Right ventricle myocardium inferior (tissue), 1 donor: ENCODE measurements at regions not wholly inside any gene's neighbourhood (a gene's known extent, or its start where the extent isn't known, plus 50 kb on each side); places are given as distances from the start of the nearest gene placed in this dataset.

ENCODE experiments used
- ATAC-seq: fragments of 200-7000 bp; cut with Tn5 transposase; one replicate; pipeline ENCODE4 v1.9.1; 2020; ENCODE audit warnings: mild to moderate bottlenecking, moderate library complexity
- DNase-seq: peaks from one replicate; pipeline ENCODE4 v3.0.0; 2021; ENCODE audit errors: missing footprints
- intact Hi-C: fragments of 100-400 bp; cut with DNase I; formaldehyde crosslinking; loops from one replicate; pipeline ENCODE4 v1.11.0; 2022
- donor health status: DM: no; HTN: yes; CAD: no; lungs with severe emphysema.

DNA sequence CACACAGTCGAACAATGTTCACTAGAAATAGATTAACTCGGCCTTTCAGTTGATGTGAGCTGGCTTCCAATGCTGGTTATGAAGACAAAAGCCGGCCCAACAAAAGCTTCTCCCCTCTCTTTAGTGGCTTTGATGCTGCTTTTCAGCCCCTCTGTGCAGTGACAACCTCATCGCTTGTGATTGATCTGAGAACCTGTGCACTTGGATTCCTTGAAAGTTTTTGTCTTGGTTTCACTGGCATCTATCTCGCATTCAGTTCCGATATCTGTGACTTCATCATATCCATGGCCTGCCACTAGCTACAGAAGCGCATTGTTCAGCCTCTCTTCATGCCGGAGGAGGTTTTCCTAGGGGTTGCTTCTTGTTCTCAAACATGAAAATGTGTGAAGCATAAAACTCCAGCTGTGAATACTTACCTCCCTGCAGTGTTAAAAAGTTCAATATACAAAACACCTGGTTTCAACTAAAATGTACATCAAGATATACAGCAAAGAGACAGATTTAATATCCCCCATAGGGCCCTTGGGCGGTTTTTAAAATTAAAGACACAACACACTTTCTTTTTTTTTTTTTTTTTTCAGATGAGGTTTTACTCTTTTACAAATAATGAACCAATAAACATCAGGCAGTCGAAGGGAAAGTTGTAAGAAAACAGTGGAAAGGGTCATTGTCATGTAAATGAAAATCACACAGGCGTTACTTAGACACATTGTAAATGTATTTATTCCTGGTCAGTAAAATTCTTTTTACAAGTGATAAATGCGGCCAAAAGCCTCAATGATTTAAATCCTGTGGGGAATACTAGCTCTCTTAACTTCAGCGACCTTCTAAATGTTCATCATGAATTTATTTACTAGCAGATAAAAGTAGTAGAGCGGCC lies 1252.8 kb downstream of the EFNB2 start:
- no peak for DNase-seq
- intact Hi-C loops, result no loop called here
- no peak for ATAC-seq

DNA sequence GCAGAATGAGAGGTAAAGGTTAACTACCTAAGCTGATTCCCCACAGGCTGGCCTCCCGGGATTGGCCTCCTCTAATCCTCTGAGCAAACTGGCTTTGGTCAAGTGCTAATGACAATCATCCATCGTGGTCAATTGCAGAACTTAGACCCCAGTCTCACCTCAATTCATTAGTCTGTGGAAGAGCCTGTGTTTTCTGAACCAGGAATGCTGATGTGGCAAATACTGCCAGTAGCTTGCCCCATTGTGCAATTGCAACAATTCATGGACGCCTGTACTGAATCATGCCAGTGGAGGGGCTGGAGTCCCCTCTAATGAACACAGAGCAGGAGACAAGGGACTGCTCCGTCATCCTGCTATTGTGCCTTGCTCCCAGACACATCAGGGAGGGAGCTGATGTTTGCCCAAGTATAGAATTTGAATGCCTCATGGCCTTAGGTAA lies 1256.5 kb downstream of the EFNB2 start:
- ATAC-seq, result no peak
- intact Hi-C loops, result no loop called here
- no peak for DNase-seq

DNA sequence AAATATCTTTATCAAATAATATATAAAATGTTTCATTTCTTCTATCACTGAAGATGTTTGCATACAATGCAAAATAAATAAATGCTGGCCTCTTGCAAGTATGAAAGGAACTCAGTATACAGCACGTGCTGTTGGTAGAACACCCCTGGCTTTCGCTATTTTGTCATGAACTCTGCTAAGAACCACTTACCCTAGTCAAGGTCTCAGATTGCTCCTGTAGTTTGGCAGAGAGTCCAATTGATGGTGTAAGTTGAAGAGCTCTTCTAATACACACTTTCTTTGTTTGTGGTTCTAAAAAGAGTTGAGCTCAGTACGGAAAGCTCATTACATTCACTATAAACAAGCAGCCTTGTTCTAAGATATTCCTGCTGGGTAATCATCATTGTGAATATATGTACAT lies 1258.9 kb downstream of the EFNB2 start:
- ATAC-seq (no peak), DNase-seq (no peak)
- intact Hi-C loops, result no loop called here

DNA sequence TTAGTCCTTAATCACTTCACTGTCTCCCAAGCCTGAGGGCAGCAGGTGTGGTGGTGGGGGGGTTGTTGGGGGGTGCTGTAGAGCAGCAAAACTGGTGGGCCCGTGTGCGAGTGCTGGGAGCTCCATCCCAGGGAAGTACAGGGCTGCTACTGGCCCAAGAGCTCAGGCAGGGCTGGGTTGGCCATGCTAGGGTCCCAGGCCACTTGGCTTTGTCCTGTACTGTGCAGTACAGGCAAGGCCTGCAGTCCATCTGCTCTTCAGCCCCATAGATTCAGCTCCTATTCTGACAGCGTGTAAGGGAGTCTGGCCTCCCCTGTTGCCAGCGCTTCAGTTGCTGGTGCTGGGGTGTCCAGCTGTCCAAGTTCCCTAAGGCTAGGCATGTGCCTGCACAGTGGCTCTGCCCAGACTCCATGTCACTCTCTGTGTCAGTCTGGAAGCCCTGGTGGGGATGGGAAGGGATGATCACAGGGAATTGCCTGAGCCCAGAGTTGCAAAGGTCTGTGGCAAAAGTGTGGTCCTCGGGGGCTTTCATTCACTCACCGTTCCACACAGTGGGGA lies 1261.7 kb downstream of the EFNB2 start:
- ATAC-seq, result no peak
- no peak for DNase-seq
- intact Hi-C loops, result no loop called here

DNA sequence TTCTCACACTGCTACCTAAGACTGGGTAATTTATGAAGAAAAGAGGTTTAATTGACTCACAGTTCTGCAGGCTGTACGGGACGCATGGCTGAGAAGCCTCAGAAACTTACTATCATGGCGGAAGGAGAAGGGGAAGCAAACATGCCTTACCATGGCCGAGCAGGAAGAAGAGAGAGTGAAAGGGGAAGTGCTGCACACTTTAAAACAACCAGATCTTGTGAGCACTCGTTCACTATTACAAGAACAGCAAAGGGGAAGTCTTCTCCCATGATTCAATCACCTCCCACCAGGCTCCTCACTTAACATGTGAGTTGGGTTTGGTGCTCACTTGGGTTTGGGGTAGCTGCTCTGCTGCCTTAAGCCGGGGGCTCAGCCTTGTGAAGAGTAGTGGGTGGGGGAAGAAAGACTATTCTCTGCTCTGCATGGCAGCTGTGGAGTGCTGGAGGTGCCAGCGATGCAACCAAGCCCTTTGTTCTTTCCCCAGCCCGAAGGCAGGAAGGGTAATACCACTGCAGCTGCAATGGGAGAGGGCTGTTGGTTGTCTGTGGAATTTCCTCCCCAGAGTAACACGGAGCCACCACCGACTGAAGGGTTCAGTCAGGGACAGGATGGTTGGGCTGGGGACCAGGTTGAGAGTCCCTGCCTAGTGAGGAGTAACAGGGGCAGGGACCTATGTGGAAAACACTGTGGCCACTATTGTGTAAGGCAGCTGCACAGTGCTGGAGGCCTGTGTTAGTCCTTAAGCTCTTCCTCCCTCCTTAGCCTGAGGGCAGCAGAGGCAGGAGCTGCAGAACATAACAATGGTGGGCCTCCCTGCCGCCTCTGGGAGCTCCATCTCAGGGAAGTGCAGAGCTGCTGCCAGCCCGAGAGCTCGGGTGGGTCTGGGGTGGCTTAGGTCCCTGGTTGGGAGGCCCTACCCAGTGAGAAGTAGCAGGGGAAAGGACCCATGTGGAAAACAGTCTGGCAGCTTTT lies 1262.5 kb downstream of the EFNB2 start:
- ATAC-seq, result no peak
- intact Hi-C loops, result no loop called here
- no peak for DNase-seq

DNA sequence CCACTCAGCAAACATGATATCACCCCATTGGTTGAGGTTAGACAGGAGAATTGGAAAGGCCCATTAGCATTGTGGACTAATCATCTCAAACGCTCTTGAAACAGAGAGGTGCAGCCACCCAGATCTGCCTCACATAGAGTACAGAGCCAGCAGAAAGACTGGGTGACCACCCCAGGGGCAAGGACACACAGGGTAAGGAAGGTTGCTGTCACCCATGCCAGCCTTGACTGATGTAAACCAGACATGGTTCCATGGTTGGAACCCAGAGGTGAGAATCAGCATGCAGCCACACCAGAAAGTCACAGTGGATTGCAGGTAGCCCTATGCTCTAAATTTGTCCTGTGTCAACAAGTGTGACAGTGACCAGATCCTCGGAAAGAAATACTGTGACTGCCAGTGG lies 1268.8 kb downstream of the EFNB2 start:
- ATAC-seq (no peak), DNase-seq (no peak)
- intact Hi-C loops, result no loop called here

DNA sequence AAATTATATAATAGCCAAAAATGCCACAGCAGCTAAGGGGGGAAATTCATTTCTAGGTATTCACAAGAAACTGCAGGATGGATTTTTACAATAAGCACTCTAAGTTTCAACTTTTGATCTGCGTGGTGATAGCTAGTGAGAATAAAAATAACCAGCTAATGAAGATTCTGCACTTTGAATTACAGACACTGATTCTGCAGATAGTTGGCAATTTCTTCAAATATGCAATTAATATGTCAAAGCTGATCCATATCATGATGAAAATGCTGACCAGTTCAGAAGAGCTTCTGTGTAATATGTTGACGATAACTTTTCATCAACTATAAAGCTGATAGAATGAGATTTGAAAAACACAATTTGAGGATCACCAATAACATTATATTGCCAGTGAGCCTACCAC lies 1272.9 kb downstream of the EFNB2 start:
- DNase-seq (no peak), ATAC-seq (no peak)
- intact Hi-C loops, result no loop called here

DNA sequence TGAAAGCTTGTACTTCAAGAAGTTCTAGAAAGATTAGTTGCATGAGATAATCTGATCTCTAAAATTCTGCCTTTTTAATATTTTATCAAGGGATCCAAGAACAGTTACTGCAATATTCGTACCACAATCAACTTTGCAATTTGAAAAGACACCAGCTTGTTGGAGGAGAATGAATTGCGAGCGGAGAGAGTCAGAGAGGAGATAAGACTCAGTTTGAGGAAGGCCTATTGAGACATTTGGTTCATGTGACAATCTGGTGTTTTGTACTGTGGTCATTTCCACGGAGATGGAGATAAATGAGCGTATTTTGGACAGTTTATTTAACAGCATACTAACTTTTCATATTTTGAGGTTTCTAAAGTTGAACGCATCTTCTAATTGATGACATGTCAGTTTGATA lies 1276.0 kb downstream of the EFNB2 start:
- ATAC-seq, result no peak
- no peak for DNase-seq
- intact Hi-C loops, result no loop called here

DNA sequence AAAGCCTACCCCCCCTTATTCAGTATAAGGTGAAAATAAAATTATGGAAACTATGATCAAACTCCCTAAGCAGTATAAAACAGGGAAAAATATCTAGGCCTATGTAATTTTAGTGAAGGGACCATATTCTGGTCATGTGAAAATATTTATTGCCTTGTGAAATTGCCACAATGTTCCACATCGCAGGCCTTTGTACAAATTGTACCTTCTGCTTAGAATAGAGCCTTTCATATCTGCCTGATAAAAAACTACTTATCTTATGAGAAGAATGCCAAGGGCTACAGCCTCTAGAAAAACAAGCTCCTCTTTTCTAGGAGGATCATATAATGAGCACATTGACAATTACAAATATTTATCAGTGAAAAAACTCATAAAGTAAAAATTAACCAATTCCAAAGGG lies 1280.0 kb downstream of the EFNB2 start:
- no peak for DNase-seq
- ATAC-seq, result no peak
- intact Hi-C loops, result no loop called here

DNA sequence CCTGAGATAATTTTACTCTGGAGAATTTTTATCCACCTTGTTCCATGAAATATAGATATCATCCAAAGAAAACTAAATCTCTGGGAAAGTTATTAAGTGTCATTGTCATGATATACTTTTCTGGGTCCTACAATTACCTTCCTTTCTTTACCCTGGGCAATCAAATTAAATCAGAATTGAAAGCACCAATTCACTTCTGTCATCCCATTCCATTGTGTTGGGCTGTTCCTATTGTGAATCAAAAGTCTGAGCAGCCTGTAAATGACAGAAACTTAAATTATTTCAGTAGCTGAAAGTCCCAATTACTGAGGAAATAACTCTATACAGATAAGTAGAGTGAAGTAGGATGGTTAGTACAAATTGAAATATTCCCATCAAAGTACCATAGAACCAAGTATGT lies 1284.2 kb downstream of the EFNB2 start:
- DNase-seq (no peak), ATAC-seq (no peak)
- intact Hi-C loops, result no loop called here

DNA sequence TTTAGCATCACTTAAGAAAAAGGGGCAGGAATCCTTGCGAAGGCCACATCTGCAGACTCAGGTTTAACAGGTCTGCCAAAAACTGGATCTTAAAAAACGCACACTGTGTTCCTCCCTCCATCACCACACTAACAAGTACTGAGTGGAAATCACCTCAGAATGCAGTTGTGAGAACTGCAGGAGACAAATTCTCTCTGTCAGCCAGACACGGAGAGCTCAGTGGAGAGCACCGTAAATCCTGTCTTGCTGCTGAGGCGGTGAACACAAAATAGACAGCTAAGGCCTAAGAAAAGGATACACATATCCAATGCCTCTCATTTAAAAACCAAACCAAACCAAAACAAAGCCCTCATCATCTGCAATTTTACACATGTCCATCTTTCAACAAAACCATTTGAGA lies 1287.6 kb downstream of the EFNB2 start:
- DNase-seq (no peak), ATAC-seq (no peak)
- intact Hi-C loops, result no loop called here

DNA sequence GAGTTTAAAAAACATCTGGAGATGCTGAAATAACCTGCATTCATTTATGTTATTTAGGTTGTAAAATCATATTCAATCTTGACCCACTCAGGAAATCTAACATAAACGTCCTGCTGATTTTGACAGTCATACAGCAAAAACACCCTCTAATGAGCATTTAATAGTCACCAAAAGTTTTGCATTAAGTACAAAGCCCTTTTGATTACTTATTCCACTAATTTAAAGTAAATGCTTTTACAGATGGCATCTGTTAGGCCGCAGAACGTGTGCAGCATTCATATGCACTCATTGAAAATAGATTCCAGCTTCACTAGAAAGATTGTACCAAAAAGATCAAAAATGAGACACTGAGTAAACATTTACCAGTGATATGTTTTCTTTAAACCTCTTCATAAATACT lies 1295.1 kb downstream of the EFNB2 start:
- intact Hi-C loops, result no loop called here
- DNase-seq (no peak), ATAC-seq (no peak)

DNA sequence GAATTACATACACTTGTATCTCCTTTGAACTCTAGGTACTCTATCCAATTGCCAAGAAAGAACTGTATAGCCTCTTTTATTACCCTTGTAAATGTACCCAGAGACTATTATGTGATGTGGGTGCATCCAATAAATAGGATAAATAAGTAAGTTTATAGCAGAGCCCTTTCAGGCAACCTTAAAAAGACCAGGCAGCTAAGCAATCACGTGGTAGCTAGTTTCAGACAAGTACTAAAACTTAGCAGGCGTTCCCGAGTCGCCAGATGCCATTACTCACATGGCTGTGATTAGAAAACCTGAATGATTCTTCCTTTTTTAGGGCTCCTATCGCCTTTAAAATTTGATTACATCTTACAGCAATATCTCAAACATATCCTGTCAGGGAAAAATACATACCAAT lies 1303.0 kb downstream of the EFNB2 start:
- ATAC-seq (no peak), DNase-seq (no peak)
- intact Hi-C loops, result no loop called here

DNA sequence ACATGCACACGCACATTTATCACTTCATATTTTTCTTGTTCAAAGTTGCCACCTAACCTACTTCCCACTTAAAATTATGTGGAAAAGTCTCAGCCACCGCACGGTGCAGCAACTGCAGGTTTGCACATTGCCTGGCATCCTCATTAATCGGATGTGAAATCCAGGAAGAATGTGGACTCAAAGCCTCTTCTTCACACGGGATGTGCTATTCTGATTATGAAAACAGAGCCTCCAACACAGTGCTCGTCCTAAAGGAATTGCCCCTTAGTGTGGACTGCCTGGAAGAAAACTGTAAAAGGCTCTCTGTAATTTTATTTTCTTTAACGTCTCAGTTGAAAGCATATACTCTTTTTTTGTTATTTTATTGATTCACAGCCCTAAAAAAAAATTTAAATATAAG lies 1303.5 kb downstream of the EFNB2 start:
- intact Hi-C loops, result no loop called here
- ATAC-seq, result no peak
- no peak for DNase-seq

DNA sequence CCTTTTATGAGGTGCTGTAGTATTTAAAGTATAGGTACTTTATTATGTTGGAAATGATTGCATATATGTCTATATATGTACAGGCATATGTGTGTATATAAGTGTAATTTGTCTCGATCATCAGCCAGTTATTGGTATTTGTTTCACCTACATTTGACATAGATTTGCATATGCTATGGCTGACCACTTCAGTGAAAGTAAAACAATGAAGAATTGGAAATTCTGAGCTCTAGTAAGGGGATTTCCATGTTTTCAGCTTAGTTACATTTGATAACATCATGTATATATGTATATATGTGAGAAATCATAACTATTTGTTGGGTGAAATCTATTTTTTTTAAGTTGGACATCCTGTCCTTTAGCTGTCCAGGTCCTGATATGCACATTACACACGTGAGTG lies 1303.9 kb downstream of the EFNB2 start:
- intact Hi-C loops, result no loop called here
- no peak for ATAC-seq

DNA sequence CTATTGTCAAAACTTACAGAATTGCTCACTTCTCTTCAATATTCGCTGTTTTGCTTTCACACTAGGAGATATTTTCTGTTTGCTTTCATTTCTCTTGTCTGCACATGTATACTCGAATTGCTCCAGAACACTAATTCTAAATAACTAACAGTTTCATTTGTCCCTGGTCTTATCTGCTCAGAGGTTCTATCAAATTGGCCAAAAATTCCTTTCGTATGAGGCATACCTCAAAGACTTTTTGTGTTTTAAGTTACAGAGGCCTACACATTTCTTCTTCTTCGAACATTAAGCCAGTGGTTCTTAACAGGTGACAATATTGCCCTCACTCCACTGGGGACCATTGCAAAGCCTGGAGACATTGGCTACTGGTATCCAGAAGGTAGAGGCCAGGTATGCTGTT lies 1314.6 kb downstream of the EFNB2 start:
- DNase-seq (no peak), ATAC-seq (no peak)
- intact Hi-C loops, result no loop called here

More for the DNA sequence above, 1303.9 kb downstream of the EFNB2 start:
- no peak for DNase-seq

DNA sequence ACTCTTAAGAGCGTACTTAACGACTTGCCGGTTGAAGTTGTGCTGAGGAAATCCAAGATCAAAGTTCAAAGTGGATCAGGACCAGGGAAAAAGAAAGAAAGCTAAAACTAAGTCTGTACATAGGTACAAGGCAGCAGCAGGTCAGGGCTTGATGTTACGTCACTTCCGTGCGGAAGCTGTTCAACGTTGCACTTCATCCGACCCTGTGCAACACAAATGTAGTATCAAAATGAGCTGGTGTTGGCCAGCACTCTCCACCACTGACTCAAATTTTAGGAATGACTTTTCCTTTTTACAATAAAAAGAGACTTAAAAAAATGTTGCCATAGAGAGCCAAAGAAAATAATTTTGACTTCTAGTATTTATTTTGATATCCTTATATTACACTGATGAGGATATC lies 1315.4 kb downstream of the EFNB2 start:
- ATAC-seq, result no peak

DNA sequence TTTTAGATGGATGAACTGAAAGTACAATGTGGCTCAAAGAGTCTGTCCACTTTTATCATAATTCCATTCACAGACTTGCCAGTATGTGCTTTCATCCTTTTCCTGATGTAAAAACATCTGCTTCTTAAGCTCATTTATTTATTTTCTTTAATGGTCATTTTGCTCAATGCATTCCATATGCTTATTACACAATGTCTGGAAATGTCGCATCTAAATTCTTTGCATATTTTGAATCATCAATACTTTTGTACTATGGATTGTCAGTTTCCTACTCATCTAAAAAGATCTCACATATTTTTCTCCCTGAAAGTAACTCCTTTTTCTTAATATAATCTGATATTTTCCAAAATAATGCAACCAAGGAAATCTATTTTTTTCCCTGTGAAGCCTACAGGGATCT lies 1315.8 kb downstream of the EFNB2 start:
- intact Hi-C loops, result no loop called here
- DNase-seq (no peak), ATAC-seq (no peak)

More for the DNA sequence above, 1315.4 kb downstream of the EFNB2 start:
- intact Hi-C loops, result no loop called here
- no peak for DNase-seq

DNA sequence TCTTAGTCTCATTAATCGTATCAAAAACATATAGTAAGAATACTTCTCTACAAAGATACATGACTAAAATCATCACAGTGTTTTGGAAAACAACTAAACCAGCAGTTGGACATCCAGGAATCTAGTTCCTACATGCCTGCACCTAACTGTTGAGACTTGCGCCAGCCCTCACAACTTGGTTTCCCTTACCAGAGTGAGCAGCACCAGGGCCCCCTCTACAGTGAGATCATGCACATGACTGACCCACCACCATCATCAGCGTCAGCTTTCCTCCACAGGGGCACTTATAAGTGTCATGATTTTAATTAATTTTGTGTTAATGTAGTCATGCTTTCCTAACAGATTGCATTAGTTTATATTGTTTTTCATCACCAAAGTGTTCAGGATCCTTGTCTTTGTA lies 1322.0 kb downstream of the EFNB2 start:
- intact Hi-C loops, result no loop called here
- no peak for ATAC-seq
- no peak for DNase-seq
